Germinal center (tissue), 1 donor: ENCODE measurements at regions not wholly inside any gene's neighbourhood (a gene's known extent, or its start where the extent isn't known, plus 50 kb on each side); places are given as distances from the start of the nearest gene placed in this dataset.

Experiments used
- DNase-seq: peaks from one replicate; pipeline ENCODE4 v3.0.0; 2012; ENCODE audit warnings: mixed read lengths, low spot score

- no peak for DNase-seq
Observed at GRCh38 chr7:32346253-32346652, 143.9 kb downstream of the LSM5 start.

- DNase-seq: no peak
Observed at GRCh38 chr7:32336726-32337125, 153.5 kb downstream of the LSM5 start.

GRCh38 chr7:32335107-32335506 is 155.1 kb downstream of the LSM5 start:
- DNase-seq: no peak

GRCh38 chr7:32330602-32331001 is 159.6 kb downstream of the LSM5 start:
- no peak for DNase-seq

GRCh38 chr7:32326078-32326477 is 164.1 kb downstream of the LSM5 start:
- no peak for DNase-seq

- DNase-seq: no peak
Observed at GRCh38 chr7:32323712-32324111, 166.5 kb downstream of the LSM5 start.

GRCh38 chr7:32319012-32319382 is 171.2 kb downstream of the LSM5 start:
- no peak for DNase-seq

- DNase-seq: no peak
Observed at GRCh38 chr7:32318300-32319011, 171.7 kb downstream of the LSM5 start.

- no peak for DNase-seq
Observed at GRCh38 chr7:32316839-32317238, 173.3 kb downstream of the LSM5 start.

- DNase-seq: no peak
Observed at GRCh38 chr7:32314761-32315160, 175.4 kb downstream of the LSM5 start.

GRCh38 chr7:32301427-32301826 is 188.8 kb downstream of the LSM5 start:
- no peak for DNase-seq

GRCh38 chr7:32299133-32299702 is 191.0 kb downstream of the LSM5 start:
- no peak for DNase-seq

GRCh38 chr7:32298408-32299132 is 191.6 kb downstream of the LSM5 start:
- no peak for DNase-seq

GRCh38 chr7:32293833-32294232 is 196.3 kb downstream of the LSM5 start:
- no peak for DNase-seq

- no peak for DNase-seq
Observed at GRCh38 chr7:32289651-32290414, 200.3 kb downstream of the LSM5 start.

- no peak for DNase-seq
Observed at GRCh38 chr7:32285698-32286097, 204.5 kb downstream of the LSM5 start.

GRCh38 chr7:32283546-32283945 is 206.6 kb downstream of the LSM5 start:
- no peak for DNase-seq

- no peak for DNase-seq
Observed at GRCh38 chr7:32279500-32279899, 209.3 kb upstream of the PDE1C start.

GRCh38 chr7:32275216-32276009 is 205.2 kb upstream of the PDE1C start:
- DNase-seq: no peak

- DNase-seq: no peak
Observed at GRCh38 chr7:32273297-32273696, 203.1 kb upstream of the PDE1C start.

GRCh38 chr7:32266932-32267475 is 196.8 kb upstream of the PDE1C start:
- no peak for DNase-seq
